Activated CD8-positive, alpha-beta T cell treated with anti-CD3 and anti-CD28 coated beads for 36 hours (primary cell): ENCODE measurements at regions not wholly inside any gene's neighbourhood (a gene's known extent, or its start where the extent isn't known, plus 50 kb on each side); places are given as distances from the start of the nearest gene placed in this dataset.

ENCODE experiments used
- ATAC-seq: fragments of 200-7000 bp; cut with Tn5 transposase; one replicate; pipeline ENCODE4 v1.10.0; 2021; ENCODE audit warnings: mild to moderate bottlenecking, moderate library complexity
- CTCF ChIA-PET: fragments of 350-600 bp; sonication (Branson Sonifier 250); formaldehyde crosslinking; loops from one replicate; lab custom pipeline; 2021; ENCODE audit warnings: antibody characterized with exemption; lab: Charles Lee
- POLR2A ChIA-PET: fragments of 350-600 bp; sonication (Branson Sonifier 250); formaldehyde crosslinking; loops from one replicate; lab custom pipeline; 2021; ENCODE audit warnings: antibody characterized with exemption; lab: Charles Lee
- DNase-seq: peaks from one replicate; pipeline ENCODE4 v3.0.0-alpha.2; 2020
- H3K27ac Mint-ChIP-seq: one replicate; pipeline ENCODE4 v1.8.0; 2021; ENCODE audit warnings: mild to moderate bottlenecking, mixed read lengths
- H3K27me3 Mint-ChIP-seq: one replicate; pipeline ENCODE4 v1.8.0; 2021; ENCODE audit warnings: mixed read lengths
- H3K36me3 Mint-ChIP-seq: one replicate; pipeline ENCODE4 v1.8.0; 2021; ENCODE audit warnings: low read depth, mixed read lengths
- H3K4me1 Mint-ChIP-seq: one replicate; pipeline ENCODE4 v1.8.0; 2021; ENCODE audit warnings: low read depth, mixed read lengths
- H3K4me3 Mint-ChIP-seq: one replicate; pipeline ENCODE4 v1.8.0; 2021; ENCODE audit warnings: mild to moderate bottlenecking, moderate library complexity, mixed read lengths
- H3K9me3 Mint-ChIP-seq: one replicate; pipeline ENCODE4 v1.8.0; 2021; ENCODE audit warnings: mixed read lengths
- CTCF ChIP-seq: fragments of 200-600 bp; IDR thresholded peaks from one replicate; pipeline ENCODE4 v1.8.0; 2022; ENCODE audit warnings: antibody characterized with exemption, mild to moderate bottlenecking
- intact Hi-C: fragments of 100-400 bp; cut with micrococcal nuclease; formaldehyde crosslinking; loops from one replicate; pipeline ENCODE4 v1.10.0; 2022

- H3K4me1 Mint-ChIP-seq, result peaks cover 56% of the 10 kb centered on the region
- intact Hi-C loops, result loop anchor here (2.0 kb wide), 1 partner anchor 58 kb away; no protein-coding TSS in a partner anchor
- no peak overlapping the region for H3K4me3 Mint-ChIP-seq
Observed at GRCh38 chr7:130982651-130983050, 248.6 kb upstream of the KLF14 start.

GRCh38 chr7:130985361-130985760 lies 251.4 kb upstream of the KLF14 start:
- no peaks in the 10 kb centered on the region for H3K27me3 Mint-ChIP-seq
- H3K36me3 Mint-ChIP-seq, result peaks cover 21% of the 10 kb centered on the region
- DNase-seq, result peak; percentile 46
- CTCF ChIA-PET, result interaction anchor here (0.9 kb wide), 1 partner anchor 22 kb away, joined by 4 read pairs; no protein-coding TSS in a partner anchor
- POLR2A ChIA-PET, result interaction anchor here (0.6 to 1.2 kb wide), 4 partner anchors 11 to 33 kb away, joined by 3 to 5 read pairs (median 4); no protein-coding TSS in a partner anchor
- intact Hi-C loops, result no loop called here
- no peak overlapping the region for H3K4me3 Mint-ChIP-seq
- H3K4me1 Mint-ChIP-seq, result peaks cover 57% of the 10 kb centered on the region
- peak overlapping the region; percentile 83 for H3K27ac Mint-ChIP-seq
- peak; percentile 56 for ATAC-seq
- H3K9me3 Mint-ChIP-seq, result no peaks in the 10 kb centered on the region
- no peak for TF ChIP-seq CTCF

More at GRCh38 chr7:130982651-130983050, 248.6 kb upstream of the KLF14 start:
- ATAC-seq (no peak), DNase-seq (no peak)
- H3K36me3 Mint-ChIP-seq, result peaks cover 33% of the 10 kb centered on the region
- ChIA-PET CTCF (interaction anchor here (0.7 to 7.0 kb wide), 43 partner anchors 8 to 383 kb away, joined by 3 to 208 read pairs (median 9); no protein-coding TSS in a partner anchor), POLR2A (interaction anchor here (0.7 to 10.5 kb wide), 6 partner anchors 12 to 58 kb away, joined by 3 to 166 read pairs (median 3); no protein-coding TSS in a partner anchor)
- H3K9me3 Mint-ChIP-seq, result no peaks in the 10 kb centered on the region
- TF ChIP-seq CTCF, result no peak
- no peak overlapping the region for H3K27ac Mint-ChIP-seq
- H3K27me3 Mint-ChIP-seq, result no peaks in the 10 kb centered on the region

- intact Hi-C loops, result no loop called here
- Mint-ChIP-seq H3K4me1 (peaks cover 64% of the 10 kb centered on the region), H3K27me3 (no peaks in the 10 kb centered on the region), H3K36me3 (peaks cover 21% of the 10 kb centered on the region), H3K27ac (peak overlapping the region; percentile 83), H3K4me3 (no peak overlapping the region), H3K9me3 (no peaks in the 10 kb centered on the region)
- ATAC-seq, result peak; percentile 25
- no peak for DNase-seq
- TF ChIP-seq CTCF, result no peak
- ChIA-PET POLR2A (interaction anchor here (0.6 to 1.1 kb wide), 3 partner anchors 12 to 32 kb away, joined by 3 to 5 read pairs (median 3); no protein-coding TSS in a partner anchor), CTCF (interaction anchor here (0.9 kb wide), 1 partner anchor 21 kb away, joined by 4 read pairs; no protein-coding TSS in a partner anchor)
Observed at GRCh38 chr7:130986261-130986690, 252.3 kb upstream of the KLF14 start.

GRCh38 chr7:130987092-130987491 lies 253.1 kb upstream of the KLF14 start:
- DNase-seq, result no peak

More at GRCh38 chr7:130987092-130987491, 253.1 kb upstream of the KLF14 start:
- no peak for TF ChIP-seq CTCF
- Mint-ChIP-seq H3K36me3 (peaks cover 21% of the 10 kb centered on the region), H3K9me3 (no peaks in the 10 kb centered on the region), H3K4me3 (no peak overlapping the region), H3K4me1 (peaks cover 72% of the 10 kb centered on the region), H3K27ac (peak overlapping the region; percentile 83), H3K27me3 (no peaks in the 10 kb centered on the region)
- ATAC-seq, result no peak
- POLR2A ChIA-PET, result interaction anchor here (2.3 kb wide), 1 partner anchor 26 kb away, joined by 9 read pairs; no protein-coding TSS in a partner anchor
- intact Hi-C loops, result no loop called here
- CTCF ChIA-PET, result interaction anchor here (1.1 to 2.4 kb wide), 2 partner anchors 20 to 26 kb away, joined by 3 to 16 read pairs; no protein-coding TSS in a partner anchor
